ENCODE measurements at regions not wholly inside any gene's neighbourhood (a gene's known extent, or its start where the extent isn't known, plus 50 kb on each side); places are given as distances from the start of the nearest gene placed in this dataset.
"Not testable (repeated sequence)": the region's sequence is repeated elsewhere in the genome, so short reads cannot be mapped to it uniquely, and the experiment has no call there.

GRCh38 chr2:8502316-8502715 is 179.5 kb upstream of the ID2 start:
- no peak for TF ChIP-seq ZNF274 (IDR thresholded peaks at IDR 0.05; ENCODE audit: low read depth, low read length)

GRCh38 chr2:8505311-8505920 is 176.4 kb upstream of the ID2 start:
- TF ChIP-seq ZNF274 (IDR thresholded peaks at IDR 0.05; ENCODE audit: low read depth, low read length), result no peak
- H3K4me3 ChIP-seq (ENCODE audit: low read length), result no peak overlapping the region

More at GRCh38 chr2:8502316-8502715, 179.5 kb upstream of the ID2 start:
- no peak overlapping the region for H3K4me3 ChIP-seq (ENCODE audit: low read length)

- TF ChIP-seq ZNF274 (IDR thresholded peaks at IDR 0.05; ENCODE audit: low read depth, low read length), result no peak
- no peak overlapping the region for H3K4me3 ChIP-seq (ENCODE audit: low read length)
Observed at GRCh38 chr2:8506746-8507145, 175.1 kb upstream of the ID2 start.

DNA sequence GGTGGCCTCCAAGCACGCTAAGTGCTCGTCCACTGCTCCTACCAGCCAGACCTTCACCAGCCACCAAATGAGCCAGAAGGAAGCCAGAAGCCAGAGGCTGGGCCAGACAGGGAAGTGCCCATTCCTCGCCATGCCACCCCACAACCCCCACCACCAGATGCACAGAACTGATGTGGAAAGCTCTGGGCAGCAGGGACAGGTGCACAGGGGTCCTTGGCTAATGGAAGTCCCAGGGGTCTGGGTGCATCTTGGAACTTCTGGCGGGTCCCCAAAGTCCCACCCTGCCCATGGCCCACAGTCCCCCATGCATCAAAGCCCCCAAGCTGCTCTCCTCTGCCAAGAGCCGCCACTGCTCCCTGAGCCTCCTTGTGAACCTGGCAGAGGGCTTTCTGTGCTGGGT is 173.1 kb upstream of the ID2 start:
- no peak overlapping the region for H3K4me3 ChIP-seq (ENCODE audit: low read length)
- TF ChIP-seq ZNF274 (IDR thresholded peaks at IDR 0.05; ENCODE audit: low read depth, low read length), result no peak

DNA sequence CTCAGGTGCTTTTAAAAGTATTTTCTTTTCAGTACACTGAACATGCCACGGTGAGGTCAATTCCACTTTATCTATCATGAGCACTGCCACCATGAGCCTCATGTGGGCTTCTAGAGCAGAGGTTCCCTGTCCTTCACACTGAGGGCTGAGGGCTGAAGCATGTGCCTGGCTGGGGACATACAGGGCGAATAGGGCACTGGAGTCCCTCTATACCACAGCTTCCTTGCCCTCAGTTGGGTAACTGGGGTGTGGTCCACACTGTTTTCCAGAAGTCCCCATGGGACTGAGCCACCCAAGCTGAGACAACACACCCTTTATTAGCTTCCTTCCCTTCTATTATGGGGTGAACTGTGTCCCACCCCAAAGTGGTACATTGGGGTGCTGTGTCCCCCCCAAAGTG is 172.2 kb upstream of the ID2 start:
- no peak for TF ChIP-seq ZNF274 (IDR thresholded peaks at IDR 0.05; ENCODE audit: low read depth, low read length)

GRCh38 chr2:8510055-8510454 is 171.8 kb upstream of the ID2 start:
- not testable (repeated sequence) for H3K4me3 ChIP-seq (ENCODE audit: low read length)

More for the DNA sequence above, 172.2 kb upstream of the ID2 start:
- H3K4me3 ChIP-seq (ENCODE audit: low read length), result no peak overlapping the region

GRCh38 chr2:8510519-8510918 is 171.3 kb upstream of the ID2 start:
- no peak for TF ChIP-seq ZNF274 (IDR thresholded peaks at IDR 0.05; ENCODE audit: low read depth, low read length)
- H3K4me3 ChIP-seq (ENCODE audit: low read length), result no peak overlapping the region

- TF ChIP-seq ZNF274 (IDR thresholded peaks at IDR 0.05; ENCODE audit: low read depth, low read length), result no peak
- H3K4me3 ChIP-seq (ENCODE audit: low read length), result no peak overlapping the region
Observed at GRCh38 chr2:8511868-8512612, 169.8 kb upstream of the ID2 start.

GRCh38 chr2:8513601-8514273 is 168.1 kb upstream of the ID2 start:
- no peak overlapping the region for H3K4me3 ChIP-seq (ENCODE audit: low read length)
- no peak for TF ChIP-seq ZNF274 (IDR thresholded peaks at IDR 0.05; ENCODE audit: low read depth, low read length)

- TF ChIP-seq ZNF274 (IDR thresholded peaks at IDR 0.05; ENCODE audit: low read depth, low read length), result no peak
- H3K4me3 ChIP-seq (ENCODE audit: low read length), result peak overlapping the region; percentile 6; the same call in 1 of the 2 replicates
Observed at GRCh38 chr2:8514274-8514662, 167.6 kb upstream of the ID2 start.

GRCh38 chr2:8514796-8515758 is 166.8 kb upstream of the ID2 start:
- no peak for TF ChIP-seq ZNF274 (IDR thresholded peaks at IDR 0.05; ENCODE audit: low read depth, low read length)

DNA sequence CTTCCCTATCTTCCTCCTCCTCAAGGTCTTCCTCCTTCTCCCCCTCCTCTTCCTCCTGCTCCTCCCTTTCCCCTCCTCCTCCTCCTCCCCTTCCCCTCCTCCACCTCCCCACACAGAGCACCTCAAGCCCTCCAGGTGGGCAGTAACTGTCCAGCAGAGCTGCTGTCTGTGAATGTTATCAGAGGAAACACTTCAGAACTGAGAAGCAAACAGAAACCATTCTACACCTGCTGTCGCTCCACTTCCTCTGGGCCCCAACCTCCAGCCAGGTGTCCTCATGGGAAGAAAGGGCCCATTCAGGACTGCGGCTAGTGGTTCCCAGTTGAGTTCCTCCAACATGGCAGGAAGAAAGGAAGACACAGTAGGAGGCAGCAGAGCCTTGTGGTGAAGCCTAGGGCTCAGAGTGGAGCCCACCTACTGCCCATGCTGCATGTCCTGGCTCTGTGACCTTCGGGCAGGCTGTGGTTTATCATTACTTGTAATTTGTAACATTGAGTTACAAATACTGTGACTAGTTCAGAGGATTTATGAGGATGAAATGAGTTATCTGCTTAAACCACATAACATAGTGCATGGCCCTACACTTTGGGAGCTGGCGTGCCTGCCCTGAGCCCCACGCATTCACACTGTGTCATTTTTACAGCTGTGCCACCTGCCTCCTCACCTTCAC is 165.9 kb upstream of the ID2 start:
- TF ChIP-seq ZNF274 (IDR thresholded peaks at IDR 0.05; ENCODE audit: low read depth, low read length), result no peak
- H3K4me3 ChIP-seq (ENCODE audit: low read length), result no peak overlapping the region; the same call in 1 of the 2 replicates

More at GRCh38 chr2:8514796-8515758, 166.8 kb upstream of the ID2 start:
- peak overlapping the region; percentile 23; the same call in 1 of the 2 replicates for H3K4me3 ChIP-seq (ENCODE audit: low read length)

GRCh38 chr2:8517850-8518498 is 163.9 kb upstream of the ID2 start:
- TF ChIP-seq ZNF274 (IDR thresholded peaks at IDR 0.05; ENCODE audit: low read depth, low read length), result no peak
- H3K4me3 ChIP-seq (ENCODE audit: low read length), result no peak overlapping the region
